NCI-H510A treated with DMSO at 0.1 percent for 48 hours (cell line): ENCODE measurements at regions not wholly inside any gene's neighbourhood (a gene's known extent, or its start where the extent isn't known, plus 50 kb on each side); places are given as distances from the start of the nearest gene placed in this dataset.

Experiments
- DNase-seq: peaks from one replicate; lab custom pipeline; 2025; lab: John Stamatoyannopoulos, UW

DNA sequence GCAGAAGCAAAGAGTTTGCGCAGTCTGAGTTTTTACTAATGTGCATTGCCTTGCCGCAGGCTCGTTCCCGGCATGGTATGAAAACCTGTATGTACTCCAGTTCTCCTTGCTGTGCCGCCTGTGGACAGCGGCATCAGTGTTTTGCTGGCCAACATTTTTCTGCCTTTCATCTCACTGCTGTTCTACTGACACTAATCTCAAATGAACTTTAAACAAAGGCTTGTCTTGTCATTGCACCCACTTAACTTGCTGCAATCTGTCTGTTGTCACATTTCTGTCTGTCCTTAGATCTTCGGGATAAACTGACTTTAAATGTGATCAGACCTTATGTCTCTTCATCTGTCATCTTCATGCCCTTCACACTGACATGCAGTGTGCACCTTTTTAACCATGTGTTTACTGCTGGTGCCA lies 71.7 kb upstream of the ZNRF2 start:
- DNase-seq = no peak

DNA sequence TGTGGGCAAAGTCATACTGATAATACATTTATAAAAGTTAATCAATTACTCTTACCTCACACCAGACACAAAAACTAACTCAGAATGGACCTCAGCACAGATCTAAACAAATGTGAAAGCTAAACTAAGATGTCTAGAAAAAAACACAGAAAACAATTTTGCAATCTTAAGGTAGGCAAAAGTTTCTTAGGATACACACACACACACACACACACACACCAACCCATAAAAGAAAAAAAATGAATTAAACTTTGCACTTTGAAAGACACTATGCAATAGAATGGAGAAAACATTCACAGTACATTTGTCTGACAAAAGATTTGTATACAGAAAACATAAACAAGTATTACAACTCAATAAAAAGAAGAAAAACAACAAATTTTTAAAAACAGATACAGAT lies 70.8 kb upstream of the ZNRF2 start:
- DNase-seq = no peak

DNA sequence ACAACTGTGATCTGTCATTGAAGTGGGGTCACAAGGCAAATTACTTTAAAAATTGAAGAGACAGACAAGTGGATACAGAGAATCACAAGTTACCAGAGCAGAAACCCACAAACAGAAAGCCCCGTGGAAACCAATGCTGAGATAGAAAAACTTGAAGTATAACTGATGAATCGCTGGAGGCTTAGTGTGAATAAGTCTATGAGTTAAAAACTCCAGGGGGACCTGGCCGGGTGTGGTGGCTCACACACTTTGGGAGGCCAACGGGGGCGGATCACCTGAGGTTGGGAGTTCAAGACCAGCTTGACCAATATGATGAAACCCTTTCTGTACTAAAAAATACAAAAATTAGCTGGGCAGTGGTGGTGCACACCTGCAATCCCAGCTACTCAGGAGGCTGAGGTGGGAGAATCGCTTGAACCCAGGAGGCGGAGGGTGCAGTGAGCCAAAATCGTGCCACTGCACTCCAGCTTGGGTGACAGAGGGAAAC lies 69.7 kb upstream of the ZNRF2 start:
- no peak for DNase-seq

DNA sequence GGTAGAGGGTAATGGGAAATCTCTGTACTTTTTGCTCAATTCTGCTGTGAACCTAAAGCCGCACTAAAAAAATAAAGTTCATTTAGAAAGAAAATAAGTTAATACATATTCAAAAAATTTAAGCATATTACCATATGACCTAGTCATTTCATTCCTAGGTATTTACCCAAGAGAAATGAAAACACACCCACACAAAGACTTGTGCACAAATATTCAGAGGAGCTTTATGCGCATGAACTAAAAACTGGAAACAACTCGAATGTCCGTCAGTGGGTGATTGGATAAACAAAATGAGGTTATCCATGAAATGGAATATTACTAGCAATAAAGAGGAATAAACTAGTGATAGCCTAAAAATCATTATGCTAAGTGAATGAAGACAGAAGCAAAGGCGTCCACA lies 62.6 kb upstream of the ZNRF2 start:
- DNase-seq = no peak

DNA sequence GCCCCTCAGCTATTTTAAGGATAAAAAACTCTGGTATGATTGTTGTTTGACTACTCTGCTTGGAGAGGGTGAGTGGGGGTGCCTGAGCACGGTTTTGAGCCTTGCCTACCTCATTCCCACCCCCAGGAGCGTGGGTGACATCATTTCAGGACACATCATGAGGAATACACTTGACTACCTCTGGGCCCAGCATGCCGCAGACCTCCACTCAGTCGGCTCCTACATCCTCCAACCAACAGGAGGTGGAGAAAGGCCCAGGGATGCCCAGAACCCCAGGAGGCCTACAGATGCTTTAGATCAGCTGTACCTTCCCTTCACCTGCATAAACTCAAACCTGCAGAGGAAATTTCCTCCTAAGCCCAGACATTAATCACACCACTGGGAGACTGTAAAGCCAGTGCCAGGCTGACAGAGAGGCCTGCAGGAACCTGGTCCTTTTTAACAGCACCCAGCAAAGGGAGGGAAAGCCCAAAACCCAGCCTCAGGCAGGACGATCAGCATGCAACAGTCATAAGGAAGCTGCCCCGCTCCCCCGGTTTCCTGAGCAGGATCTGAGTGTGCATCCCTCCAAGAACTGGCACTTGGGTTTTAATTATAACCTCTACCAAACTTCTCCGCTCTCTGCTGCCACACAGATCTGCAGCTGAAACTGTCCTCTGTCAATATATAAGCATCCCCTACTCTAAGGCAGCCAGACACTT lies 61.7 kb upstream of the ZNRF2 start:
- DNase-seq = no peak

DNA sequence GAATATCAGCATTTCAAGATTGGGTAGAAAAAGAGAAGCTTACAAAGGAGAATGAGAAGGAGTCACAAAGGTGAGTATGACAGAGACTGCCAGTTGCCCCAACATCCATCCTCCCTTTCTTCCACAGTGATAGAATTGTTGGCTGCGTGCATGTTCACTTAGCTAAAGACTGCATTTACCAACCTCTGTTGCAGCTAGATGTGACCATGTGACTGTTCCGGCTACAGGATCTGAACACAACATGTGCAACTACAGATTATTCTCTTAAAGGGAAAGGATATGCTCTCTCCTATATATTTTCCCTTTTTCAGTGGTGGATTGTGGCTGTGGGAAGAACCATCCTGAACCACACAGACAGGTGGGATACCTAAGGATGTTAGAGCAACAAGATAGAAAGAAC lies 60.5 kb upstream of the ZNRF2 start:
- DNase-seq = no peak

DNA sequence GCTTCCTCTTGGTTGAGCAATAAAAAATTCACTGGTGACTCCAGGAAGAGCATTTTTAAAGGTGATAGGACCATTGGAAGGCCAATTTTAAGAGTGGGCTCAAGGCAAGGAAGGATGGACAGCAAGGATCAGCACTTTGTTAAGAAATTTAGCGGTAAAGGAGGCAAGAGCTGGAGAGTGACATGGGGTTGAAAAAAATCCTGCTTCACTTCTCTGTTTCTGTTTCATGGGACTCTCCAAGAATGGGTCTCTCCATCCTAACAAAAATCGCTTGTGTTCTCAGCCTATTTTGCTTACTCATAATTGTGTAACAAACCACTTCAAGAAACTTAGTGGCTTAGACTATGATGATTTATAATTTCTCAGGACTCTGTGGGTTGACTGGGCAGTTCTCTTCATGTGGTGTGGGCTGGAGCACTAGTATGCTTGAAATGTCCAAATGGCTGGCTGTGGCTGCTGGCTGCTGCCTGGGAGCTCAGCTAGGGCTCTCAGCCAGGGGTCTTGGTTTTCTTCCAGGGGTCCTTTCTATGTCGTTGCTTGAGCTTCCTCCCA lies 59.8 kb upstream of the ZNRF2 start:
- no peak for DNase-seq

DNA sequence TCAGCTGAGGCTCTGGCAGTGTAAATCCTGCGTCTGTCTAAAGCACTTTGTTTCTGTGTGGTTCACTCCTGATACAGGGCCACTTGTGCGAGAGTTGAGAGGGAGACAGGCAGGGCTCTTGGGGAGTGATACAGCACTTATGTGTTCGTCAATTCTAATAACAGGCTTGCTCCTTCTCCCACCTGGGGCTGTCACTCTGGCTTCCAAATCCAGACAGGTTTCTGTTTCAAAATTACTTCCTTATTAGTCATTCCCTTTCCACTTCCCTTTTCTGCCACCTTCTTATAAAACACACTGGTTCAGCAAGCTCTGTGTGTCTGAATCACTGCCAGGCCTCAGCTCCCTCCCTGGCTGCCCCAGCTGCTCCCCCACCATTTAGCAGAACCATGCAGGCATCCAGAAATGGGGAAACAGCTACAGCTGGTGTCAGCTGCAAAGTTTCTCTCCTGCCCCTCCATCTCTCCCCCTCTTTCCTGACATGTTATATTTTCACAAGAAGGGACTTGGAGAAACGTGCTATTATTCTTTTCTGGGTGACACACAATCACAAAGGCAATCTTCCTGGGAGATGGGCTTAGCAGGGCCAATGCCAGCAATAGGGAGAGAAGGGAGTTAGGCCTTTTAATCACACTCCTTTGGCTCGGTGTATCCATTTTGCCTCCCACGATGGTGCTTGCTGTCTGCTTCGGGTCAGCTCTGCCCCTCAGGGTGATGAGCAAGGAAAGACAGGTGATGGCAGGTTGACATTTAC lies 58.4 kb upstream of the ZNRF2 start:
- DNase-seq = peak; percentile 73

DNA sequence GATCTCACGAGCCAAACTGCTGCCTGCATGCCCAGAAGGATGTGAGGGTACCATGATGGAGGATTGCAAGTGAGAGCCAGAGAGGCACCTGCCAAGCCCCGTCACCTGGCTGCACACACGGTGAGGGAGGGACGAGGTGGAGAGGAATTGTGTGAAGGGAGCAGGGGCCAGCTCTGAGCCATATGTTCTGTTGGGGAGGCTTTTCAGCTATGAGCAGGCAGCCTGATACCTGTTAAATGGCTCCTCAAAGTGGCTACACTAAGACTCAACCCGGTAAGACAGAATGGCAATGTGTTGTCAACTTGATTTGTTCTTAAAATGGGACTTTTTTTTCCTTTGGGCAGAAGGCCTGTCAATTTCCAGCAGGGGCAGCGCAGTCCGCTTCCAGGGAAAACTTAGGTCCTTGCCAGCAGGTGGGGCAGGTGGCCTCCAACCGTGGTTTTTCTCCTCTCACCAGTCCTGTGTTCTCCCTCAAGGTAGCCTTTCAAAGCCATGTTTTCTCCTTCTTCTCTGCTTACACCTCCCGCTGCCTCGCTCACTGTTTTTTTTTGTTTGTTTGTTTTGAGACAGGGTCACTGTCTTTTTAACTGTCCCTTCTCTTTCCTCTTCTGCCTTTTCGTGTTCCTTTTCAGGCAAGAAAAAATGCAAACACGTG lies 57.7 kb upstream of the ZNRF2 start:
- peak; percentile 81 for DNase-seq

DNA sequence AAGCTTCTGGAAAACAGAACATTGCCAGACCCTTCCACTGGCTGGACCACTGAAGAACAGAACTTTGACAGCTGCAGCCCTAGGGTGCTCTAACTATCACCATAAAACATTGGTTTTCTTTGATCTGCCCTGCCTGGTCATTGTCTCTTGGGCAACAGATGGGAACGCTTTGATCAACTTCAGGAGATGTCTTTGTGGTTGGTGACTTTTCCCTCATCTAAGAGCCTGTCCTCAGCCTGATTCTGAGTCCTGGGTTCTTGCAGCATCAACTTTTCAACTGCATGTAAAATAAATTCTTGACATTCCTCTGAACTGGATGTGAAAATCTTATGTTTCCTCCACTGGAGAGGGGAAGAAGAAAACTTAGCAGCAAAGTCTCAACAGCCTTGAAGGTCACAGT lies 53.1 kb upstream of the ZNRF2 start:
- DNase-seq = no peak

DNA sequence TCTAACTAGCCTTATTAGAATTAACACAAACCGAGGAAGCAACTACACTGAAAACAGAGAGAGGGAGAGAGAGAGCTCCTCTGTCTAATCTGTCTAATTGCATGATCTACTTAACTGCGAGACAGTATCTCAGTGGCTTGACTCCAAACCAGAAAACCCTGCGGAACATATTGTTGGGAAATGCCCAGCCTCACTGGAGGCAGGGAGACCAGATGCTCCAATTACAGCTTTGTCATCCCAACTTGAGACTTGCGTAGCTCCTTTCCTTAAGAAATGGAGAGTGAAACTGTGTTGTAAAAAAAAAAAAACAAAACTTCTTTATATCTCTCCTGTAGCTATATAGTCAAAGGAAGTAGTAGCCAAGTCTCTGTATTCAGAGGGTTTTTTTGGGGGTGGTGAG lies 52.0 kb upstream of the ZNRF2 start:
- no peak for DNase-seq
